SU-DHL-6 (cell line): ENCODE measurements at regions not wholly inside any gene's neighbourhood (a gene's known extent, or its start where the extent isn't known, plus 50 kb on each side); places are given as distances from the start of the nearest gene placed in this dataset.

Experiments
- EZH2phosphoT487 ChIP-seq: fragments of 200-600 bp; sonication (generic), shearing (Covaris generic); conservative IDR thresholded peaks from 2 replicates; pipeline ENCODE4 v1.6.1; 2018; ENCODE audit warnings: mild to moderate bottlenecking, antibody characterized with exemption, low read length, moderate library complexity, mixed read lengths
- TF ChIP-seq, protein P1 (sequence below): fragments of 200-600 bp; sonication (generic); IDR thresholded peaks from one replicate; pipeline ENCODE4 v1.5.1; 2017; ENCODE audit warnings: antibody characterized with exemption, mild to moderate bottlenecking, low read length, moderate library complexity; ENCODE audit not compliant: insufficient read depth, poor library complexity, severe bottlenecking

DNA sequence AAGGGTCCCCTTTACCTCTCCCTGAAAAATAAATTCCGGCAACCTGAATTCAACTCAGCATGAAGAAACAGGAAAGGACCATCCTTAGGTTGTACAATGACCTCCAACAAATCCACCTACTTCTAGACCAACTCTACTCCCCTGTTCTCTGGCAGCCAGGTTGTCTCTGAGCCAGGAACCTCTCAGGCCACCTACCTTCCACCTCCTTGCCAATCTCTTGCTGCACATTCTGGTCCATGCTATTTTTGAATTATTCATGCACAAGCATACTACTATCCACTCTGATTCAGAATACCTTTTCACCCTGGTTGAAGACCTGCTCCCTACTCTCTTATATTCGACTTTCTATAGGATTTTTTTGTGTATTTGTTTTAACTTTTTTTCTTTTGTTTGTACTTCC, 415.0 kb upstream of the ZNF507 start:
- TF ChIP-seq, protein P1, sequence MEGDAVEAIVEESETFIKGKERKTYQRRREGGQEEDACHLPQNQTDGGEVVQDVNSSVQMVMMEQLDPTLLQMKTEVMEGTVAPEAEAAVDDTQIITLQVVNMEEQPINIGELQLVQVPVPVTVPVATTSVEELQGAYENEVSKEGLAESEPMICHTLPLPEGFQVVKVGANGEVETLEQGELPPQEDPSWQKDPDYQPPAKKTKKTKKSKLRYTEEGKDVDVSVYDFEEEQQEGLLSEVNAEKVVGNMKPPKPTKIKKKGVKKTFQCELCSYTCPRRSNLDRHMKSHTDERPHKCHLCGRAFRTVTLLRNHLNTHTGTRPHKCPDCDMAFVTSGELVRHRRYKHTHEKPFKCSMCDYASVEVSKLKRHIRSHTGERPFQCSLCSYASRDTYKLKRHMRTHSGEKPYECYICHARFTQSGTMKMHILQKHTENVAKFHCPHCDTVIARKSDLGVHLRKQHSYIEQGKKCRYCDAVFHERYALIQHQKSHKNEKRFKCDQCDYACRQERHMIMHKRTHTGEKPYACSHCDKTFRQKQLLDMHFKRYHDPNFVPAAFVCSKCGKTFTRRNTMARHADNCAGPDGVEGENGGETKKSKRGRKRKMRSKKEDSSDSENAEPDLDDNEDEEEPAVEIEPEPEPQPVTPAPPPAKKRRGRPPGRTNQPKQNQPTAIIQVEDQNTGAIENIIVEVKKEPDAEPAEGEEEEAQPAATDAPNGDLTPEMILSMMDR, result no peak
- TF ChIP-seq EZH2phosphoT487, result no peak
